22Rv1 (cell line): ENCODE measurements at regions not wholly inside any gene's neighbourhood (a gene's known extent, or its start where the extent isn't known, plus 50 kb on each side); places are given as distances from the start of the nearest gene placed in this dataset.

ENCODE experiments used
- ZFX ChIP-seq: fragments of 450-650 bp; IDR thresholded peaks from 2 replicates; pipeline ENCODE4 v1.6.1; 2017; ENCODE audit warnings: antibody characterized with exemption, borderline replicate concordance
- TF ChIP-seq, protein P1 (sequence below): fragments of 450-650 bp; IDR thresholded peaks from 2 replicates; pipeline ENCODE4 v1.5.1; 2017; ENCODE audit warnings: mild to moderate bottlenecking

DNA sequence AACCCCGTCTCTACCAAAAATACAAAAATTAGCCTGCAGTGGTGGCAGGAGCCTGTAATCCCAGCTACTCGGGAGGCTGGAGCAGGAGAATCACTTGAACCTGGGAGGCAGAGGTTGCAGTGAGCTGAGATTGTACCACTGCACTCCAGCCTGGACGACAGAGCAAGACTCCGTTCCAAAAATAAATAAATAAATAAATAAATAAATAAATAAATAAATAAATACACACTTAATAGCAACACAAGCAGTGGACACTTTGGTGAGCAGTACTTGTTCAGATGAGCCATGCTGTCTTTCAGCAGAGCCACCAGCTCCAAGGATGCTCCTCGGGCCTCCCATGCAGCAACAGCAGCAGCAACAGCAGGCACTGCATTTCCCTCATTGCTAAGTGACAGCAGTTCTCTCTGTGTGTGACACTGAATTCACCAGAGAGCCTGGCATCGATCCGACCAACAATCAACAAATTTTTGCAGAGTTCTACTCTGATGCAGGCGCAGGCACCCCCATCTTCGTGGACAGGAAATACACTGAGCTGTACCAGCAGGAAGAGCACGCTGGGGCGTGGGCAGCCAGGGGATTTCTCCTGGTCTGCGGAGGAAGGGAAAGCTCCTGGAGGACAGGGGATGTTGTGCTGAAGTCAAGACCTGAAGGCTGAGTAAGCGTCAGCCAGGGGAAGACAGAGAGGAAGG, 54.0 kb upstream of the SNX9 start:
- TF ChIP-seq, protein P1, sequence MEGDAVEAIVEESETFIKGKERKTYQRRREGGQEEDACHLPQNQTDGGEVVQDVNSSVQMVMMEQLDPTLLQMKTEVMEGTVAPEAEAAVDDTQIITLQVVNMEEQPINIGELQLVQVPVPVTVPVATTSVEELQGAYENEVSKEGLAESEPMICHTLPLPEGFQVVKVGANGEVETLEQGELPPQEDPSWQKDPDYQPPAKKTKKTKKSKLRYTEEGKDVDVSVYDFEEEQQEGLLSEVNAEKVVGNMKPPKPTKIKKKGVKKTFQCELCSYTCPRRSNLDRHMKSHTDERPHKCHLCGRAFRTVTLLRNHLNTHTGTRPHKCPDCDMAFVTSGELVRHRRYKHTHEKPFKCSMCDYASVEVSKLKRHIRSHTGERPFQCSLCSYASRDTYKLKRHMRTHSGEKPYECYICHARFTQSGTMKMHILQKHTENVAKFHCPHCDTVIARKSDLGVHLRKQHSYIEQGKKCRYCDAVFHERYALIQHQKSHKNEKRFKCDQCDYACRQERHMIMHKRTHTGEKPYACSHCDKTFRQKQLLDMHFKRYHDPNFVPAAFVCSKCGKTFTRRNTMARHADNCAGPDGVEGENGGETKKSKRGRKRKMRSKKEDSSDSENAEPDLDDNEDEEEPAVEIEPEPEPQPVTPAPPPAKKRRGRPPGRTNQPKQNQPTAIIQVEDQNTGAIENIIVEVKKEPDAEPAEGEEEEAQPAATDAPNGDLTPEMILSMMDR, result no peak
- TF ChIP-seq ZFX, result no peak
